GM18505 (cell line): ENCODE measurements at regions not wholly inside any gene's neighbourhood (a gene's known extent, or its start where the extent isn't known, plus 50 kb on each side); places are given as distances from the start of the nearest gene placed in this dataset.
A peak's percentile ranks its signal among the peaks of the same experiment; 100 is the strongest.

Experiments
- ATAC-seq: cut with Tn5 transposase; IDR thresholded peaks from one replicate; pipeline ENCODE4 v1.9.1; 2021; ENCODE audit not compliant: unreplicated experiment
- POLR2A ChIP-seq: IDR thresholded peaks from 4 replicates; pipeline ENCODE4 v1.6.1; 2011; ENCODE audit warnings: borderline replicate concordance; ENCODE audit not compliant: insufficient read depth, insufficient read length; ENCODE audit errors: extremely low read depth

DNA sequence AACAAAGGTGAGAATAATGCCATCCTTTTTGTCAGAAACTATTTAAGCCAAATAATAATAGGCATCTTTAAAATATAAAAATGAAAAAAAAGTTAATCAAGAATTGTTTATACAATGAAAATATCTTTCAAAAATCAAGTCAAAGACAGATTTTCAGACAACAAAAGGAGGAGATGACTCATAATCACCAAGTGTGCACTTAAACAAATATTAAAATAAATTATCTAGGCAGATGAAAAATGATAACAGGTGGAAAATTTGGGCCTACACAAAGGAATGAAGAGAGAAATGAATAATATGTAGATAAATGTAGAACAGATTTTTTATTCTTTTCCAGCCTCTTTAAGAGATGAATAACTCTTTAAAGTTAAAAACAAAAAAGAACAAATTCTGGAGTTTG lies 250.0 kb upstream of the PLEKHG7 start:
- ATAC-seq = no peak
- TF ChIP-seq POLR2A = no peak

DNA sequence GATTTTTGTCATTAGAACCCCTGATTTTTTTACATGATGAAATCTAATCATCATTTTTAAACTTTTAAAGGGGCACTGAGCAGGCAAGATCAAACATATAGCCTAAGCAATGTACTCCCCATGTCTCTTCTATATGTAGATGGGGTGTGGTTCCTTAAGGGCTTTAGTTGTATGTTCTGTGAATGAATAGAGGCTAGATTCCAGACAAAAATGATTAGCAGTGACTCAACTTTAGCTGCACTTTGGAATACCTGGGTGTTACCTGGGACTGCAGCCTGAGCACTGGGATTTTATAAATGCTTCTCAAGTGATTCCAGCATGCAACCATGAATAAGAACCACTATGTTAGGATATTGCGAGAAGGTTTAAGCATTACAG lies 256.7 kb upstream of the PLEKHG7 start:
- no peak for ATAC-seq
- TF ChIP-seq POLR2A = no peak

DNA sequence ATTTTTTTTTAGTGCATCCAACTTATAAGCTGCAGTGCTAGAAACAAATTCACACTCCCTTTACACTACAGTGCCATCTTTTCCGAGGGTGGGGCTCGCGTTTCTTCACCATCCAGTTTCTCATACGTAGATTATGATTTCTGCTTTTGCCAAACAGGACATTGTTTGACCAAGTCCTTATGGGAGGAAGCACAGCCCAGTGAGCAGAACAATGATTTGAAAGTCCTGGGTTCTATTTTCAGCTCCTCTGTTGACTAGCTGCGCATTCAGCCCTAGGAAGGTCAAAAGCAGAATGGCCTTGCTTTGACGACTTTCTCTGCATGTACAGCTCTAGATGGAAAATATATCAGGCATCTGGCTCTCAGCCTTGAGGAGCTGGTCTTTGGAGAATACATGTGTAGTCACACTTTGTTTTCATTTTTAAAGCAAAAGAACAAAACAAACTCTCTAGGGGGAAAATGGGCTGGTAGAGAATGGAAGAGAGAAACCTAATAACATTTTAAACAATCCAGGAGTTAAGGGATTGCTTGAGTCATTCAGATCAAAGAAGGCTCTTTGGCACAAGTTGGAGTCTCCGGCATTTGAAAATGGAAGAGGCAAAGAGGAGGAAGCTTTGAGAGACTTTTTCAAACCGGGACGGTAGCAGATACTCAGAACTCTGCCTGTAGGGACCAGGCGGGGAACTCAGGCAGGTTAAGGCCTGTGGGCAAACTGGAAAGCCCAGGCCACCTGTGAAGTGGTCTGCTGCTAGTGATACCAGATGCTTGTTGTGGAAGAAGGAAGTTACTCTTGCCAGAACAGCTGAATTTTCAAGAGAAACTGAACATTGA lies 257.3 kb upstream of the PLEKHG7 start:
- peak; percentile 76 for ATAC-seq
- no peak for TF ChIP-seq POLR2A

DNA sequence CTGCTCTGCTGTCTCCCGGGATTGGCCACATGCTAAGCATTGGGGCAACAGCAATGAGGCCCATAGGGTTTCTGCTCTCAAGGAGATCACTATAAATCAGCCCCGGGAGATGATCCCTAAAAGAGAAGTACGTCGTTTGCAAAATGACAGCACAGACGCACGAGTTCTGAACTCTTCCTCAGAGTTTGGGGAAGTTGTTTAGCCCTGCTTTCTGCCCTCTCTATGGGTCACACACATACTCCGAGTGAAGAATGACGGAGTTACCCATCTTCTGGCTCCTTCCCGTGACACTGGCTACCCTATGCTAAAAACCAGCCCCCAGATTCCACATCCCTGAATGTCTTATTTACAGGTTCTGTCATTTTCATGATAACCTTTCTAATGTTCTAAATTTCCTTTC lies 258.0 kb upstream of the PLEKHG7 start:
- TF ChIP-seq POLR2A = peak; percentile 52
- ATAC-seq = peak; percentile 35

DNA sequence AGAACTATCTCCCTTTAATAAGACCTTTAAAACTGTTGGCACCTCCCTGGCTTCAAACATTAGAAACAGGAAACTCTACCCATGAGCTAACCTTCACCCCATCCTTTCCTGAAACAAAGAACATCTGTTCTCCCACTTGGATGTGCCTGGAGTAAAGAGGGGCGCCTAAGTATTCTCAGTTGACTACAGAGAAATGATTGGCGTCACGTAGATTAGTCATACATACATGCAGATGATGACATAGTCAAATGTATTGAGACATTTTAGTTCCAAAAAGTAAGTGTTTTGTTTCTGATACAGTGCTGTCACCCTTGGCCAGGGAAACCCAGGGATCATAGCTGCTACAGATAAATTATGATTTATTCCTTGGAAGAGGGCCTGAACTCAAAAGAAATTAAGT lies 260.0 kb upstream of the PLEKHG7 start:
- no peak for TF ChIP-seq POLR2A
- no peak for ATAC-seq

DNA sequence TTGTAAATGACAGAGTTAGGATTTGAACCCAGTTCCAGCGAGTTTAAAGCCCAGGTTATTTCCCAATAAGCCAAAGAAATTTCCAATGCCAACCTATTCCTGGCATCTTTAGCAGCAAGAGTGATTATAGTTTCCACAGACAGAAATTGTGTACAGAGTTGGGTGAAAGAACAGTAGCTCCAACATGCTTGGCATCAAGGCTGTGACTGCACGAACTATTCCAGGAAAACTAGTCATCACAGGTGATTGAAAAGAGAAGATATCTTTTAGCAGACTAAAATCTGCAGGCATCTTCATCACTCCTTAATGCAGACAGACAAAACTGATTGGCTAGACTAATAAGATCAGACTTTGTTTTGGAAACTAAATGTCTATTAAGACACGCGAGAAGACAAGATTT lies 262.7 kb upstream of the PLEKHG7 start:
- TF ChIP-seq POLR2A = no peak
- no peak for ATAC-seq

DNA sequence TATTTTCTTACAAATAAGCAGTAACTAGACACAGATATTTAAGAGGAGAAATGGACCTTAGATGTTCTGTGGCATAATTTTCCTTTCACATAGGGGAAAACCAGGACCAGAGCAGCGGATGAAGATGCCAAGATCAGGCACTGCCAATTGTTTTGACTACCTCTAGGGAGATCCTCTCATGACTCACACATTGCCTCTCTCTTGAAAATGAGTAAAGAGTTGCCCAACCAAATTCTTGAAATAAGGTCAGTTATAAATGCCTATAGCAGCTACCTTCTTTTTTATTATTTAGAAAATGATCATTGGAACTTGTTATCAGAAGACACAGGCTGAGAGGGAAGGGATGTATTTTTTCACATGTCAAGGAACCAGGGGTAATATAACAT lies 263.4 kb upstream of the PLEKHG7 start:
- no peak for TF ChIP-seq POLR2A
- ATAC-seq = no peak

DNA sequence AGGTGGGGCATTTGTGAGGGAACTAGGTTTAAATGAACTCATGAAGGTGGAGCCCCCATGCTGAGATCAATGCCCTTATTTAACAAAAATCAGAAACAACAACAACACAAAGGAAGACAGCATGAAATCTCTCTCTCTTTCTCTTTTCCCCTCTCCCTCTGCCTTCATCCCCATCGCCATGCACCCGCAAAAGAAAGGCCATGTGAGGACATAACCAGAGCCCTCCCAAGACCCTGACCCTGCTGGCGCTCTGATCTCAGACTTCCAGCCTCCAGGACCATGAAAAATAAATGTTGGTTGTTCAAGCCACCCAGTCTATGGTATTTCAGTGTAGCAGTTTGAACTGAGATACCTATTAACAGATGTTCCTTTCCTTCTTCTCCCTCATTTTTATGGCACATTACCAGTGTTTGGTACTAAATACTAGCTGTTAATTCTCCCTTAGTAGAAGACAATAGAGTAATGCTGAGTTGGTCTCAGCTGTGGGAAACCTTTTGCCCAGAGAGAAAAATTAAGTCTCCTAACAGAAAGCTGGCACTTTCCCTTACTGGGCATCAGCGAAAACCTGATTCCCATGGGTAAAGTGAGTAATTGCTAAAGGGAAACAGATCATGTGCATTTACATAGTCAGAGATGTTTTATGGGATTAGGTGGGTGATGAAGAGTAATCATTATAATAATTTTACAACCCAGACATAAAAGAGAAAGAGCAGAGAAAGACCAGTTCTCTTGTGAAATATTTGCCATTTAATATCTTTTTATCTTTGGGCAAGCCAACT lies 264.0 kb upstream of the PLEKHG7 start:
- no peak for TF ChIP-seq POLR2A
- ATAC-seq = no peak

DNA sequence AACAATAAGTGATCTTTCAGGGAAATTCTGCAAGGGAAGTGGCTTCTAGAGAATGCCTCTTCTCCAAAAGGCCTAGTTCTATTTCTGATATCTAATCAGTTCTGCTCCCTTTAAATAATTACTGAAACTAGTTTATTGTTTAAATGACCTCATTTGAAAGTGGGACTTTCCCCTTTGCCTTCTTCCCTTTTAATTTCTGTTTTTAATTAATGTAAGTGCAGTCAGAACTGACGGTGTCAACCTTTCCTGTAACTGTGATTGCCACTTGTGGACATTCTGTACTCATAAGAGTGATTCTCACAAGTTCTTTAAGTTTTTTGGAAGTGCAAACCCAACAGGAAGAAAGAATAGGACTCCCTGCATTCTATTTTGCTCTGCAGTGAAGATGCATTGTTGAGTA lies 265.3 kb upstream of the PLEKHG7 start:
- TF ChIP-seq POLR2A = no peak
- ATAC-seq = no peak

DNA sequence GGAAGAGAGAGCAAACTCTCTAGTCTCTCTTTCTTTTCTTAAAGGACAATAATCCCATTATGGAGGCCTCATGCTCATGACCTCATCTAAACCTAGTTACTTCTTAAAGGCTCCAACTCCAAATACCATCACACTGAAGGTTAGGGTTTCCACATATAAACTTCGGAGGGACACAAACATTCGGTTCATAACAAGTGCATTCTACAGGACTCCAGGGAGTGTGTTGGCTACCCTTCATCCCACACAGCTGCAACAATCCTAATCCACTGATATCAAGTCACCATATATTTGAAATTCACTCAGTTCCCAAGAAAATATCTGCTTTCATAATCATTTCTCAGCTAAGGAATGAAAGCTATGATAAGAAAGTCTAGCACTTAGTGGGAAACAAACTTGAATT lies 265.9 kb upstream of the PLEKHG7 start:
- no peak for TF ChIP-seq POLR2A
- ATAC-seq = no peak

DNA sequence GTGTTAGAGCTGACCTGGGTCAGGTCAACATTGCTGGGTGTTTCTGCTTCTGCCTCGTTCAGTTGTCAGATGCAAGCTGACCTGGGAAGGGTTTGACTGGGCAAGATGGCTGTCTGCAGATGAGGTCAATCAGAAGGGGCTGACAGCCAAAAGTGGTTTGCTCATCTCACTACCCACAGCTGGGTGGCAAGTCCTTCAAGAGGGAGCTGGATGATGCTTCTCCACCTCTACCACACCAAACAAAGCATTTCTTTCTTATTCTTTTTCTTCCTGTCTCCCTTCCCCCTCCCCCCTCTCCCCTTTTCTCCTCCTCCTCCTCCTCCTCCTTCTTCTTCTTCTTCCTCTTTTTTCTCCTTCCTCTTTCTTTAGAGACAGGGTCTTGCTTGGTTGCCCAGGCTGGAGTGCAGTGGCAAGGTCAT lies 268.2 kb upstream of the PLEKHG7 start:
- no peak for ATAC-seq
- no peak for TF ChIP-seq POLR2A

DNA sequence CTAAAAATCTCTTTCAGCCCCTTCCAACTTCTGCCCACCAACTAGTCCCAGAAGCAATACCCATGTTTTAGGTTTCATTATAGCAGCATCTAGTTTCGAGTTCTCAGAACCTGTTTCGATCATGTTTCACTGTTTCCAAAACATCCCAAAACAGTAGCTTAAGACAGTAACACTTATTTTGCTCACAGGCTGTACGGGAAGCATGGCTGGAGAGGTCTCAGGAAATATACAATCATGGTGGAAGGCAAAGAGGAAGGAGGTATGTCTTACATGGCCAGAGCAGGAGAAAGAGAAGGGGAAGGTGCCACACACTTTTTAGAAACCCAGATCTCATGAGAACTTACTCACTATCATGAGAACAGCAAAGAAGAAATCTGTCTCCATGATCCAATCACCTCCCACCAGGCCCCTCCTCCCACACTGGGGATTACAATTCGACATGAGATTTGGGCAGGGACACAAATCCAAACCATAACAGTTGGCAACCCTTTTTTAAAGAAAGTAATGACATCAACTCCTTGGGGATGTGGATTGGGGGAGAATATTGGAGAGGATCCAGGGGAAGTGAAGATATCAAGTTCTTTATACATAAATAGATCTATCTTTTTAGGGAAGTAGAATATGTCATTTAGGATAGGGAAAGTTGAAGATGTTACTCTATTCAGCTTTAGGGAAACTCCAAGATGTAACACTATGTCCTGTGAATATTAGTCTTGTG lies 269.9 kb upstream of the PLEKHG7 start:
- ATAC-seq = peak; percentile 55

DNA sequence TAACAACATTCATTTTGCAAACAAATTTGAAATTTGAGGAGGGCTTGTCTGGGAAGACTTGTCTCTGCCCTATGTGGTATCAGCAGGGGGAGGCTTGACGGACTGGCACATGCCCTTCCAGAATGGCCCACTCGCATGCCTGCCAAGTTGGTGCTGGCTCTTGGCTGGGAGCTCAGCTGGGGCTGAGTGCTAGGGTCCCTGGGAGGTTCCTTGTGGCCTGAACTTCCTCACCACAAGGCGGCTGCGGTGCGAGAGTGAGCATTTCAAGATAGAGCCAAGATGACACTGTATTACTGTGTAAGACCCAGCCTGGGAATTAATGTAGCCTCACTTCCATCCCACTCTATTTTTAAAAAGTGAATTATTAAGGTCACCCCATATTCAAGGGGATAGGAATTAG lies 271.6 kb upstream of the PLEKHG7 start:
- no peak for ATAC-seq
- no peak for TF ChIP-seq POLR2A

More for the DNA sequence above, 269.9 kb upstream of the PLEKHG7 start:
- no peak for TF ChIP-seq POLR2A
